ENCODE measurements at regions not wholly inside any gene's neighbourhood (a gene's known extent, or its start where the extent isn't known, plus 50 kb on each side); places are given as distances from the start of the nearest gene placed in this dataset.

GRCh38 chr5:33182986-33183385 is 257.8 kb upstream of the TARS1 start:
- no peak overlapping the region for H3K4me3 ChIP-seq (ENCODE audit: low read length)
- TF ChIP-seq CTCF (IDR thresholded peaks at IDR 0.05; ENCODE audit: insufficient read depth, low read depth, low read length, missing control alignments) = no peak
- DNase-seq (ENCODE audit: low read depth) = no peak

- no peak for DNase-seq (ENCODE audit: low read depth)
- TF ChIP-seq CTCF (IDR thresholded peaks at IDR 0.05; ENCODE audit: insufficient read depth, low read depth, low read length, missing control alignments) = no peak
- no peak overlapping the region for H3K4me3 ChIP-seq (ENCODE audit: low read length)
Measured at GRCh38 chr5:33184367-33184766, 256.4 kb upstream of the TARS1 start.

GRCh38 chr5:33188089-33188488 is 252.7 kb upstream of the TARS1 start:
- H3K4me3 ChIP-seq (ENCODE audit: low read length) = no peak overlapping the region
- TF ChIP-seq CTCF (IDR thresholded peaks at IDR 0.05; ENCODE audit: insufficient read depth, low read depth, low read length, missing control alignments) = no peak
- no peak for DNase-seq (ENCODE audit: low read depth)

- H3K4me3 ChIP-seq (ENCODE audit: low read length) = no peak overlapping the region
- no peak for DNase-seq (ENCODE audit: low read depth)
- TF ChIP-seq CTCF (IDR thresholded peaks at IDR 0.05; ENCODE audit: insufficient read depth, low read depth, low read length, missing control alignments) = no peak
Measured at GRCh38 chr5:33194914-33195313, 245.9 kb upstream of the TARS1 start.

GRCh38 chr5:33195431-33196165 is 245.2 kb upstream of the TARS1 start:
- TF ChIP-seq CTCF (IDR thresholded peaks at IDR 0.05; ENCODE audit: insufficient read depth, low read depth, low read length, missing control alignments) = no peak
- no peak overlapping the region for H3K4me3 ChIP-seq (ENCODE audit: low read length)
- DNase-seq (ENCODE audit: low read depth) = peak; percentile 26

- H3K4me3 ChIP-seq (ENCODE audit: low read length) = no peak overlapping the region
- TF ChIP-seq CTCF (IDR thresholded peaks at IDR 0.05; ENCODE audit: insufficient read depth, low read depth, low read length, missing control alignments) = no peak
- DNase-seq (ENCODE audit: low read depth) = no peak
Measured at GRCh38 chr5:33198836-33199235, 241.9 kb upstream of the TARS1 start.

- DNase-seq (ENCODE audit: low read depth) = no peak
- TF ChIP-seq CTCF (IDR thresholded peaks at IDR 0.05; ENCODE audit: insufficient read depth, low read depth, low read length, missing control alignments) = no peak
- H3K4me3 ChIP-seq (ENCODE audit: low read length) = no peak overlapping the region
Measured at GRCh38 chr5:33203931-33204330, 236.8 kb upstream of the TARS1 start.

All from epithelial cell of esophagus (primary cell).